ENCODE measurements at regions not wholly inside any gene's neighbourhood (a gene's known extent, or its start where the extent isn't known, plus 50 kb on each side); places are given as distances from the start of the nearest gene placed in this dataset.

GRCh38 chr4:180240670-180241069, 2002.5 kb upstream of the TENM3 start:
- no peak overlapping the region for H3K27ac ChIP-seq (ENCODE audit: low read depth in 1 of 2, low read length in 1 of 2)
- no peak overlapping the region for H3K4me3 ChIP-seq
- no peaks in the 10 kb centered on the region for H3K27me3 ChIP-seq (ENCODE audit: control insufficient read depth in 3 of 3, insufficient read depth in 3 of 3, low read length in 2 of 3)
- H3K4me1 ChIP-seq (ENCODE audit: control insufficient read depth in 5 of 5, insufficient read depth in 5 of 5, low read length in 5 of 5), result no peaks in the 10 kb centered on the region
- ATAC-seq (ENCODE audit: insufficient read depth, low FRiP score) (no peak), DNase-seq (no peak)
- WGBS, 2 donors, result 28 to 49% methylated on average over 2 of the region's 2 CpGs
- no peaks in the 10 kb centered on the region for H3K9me3 ChIP-seq (ENCODE audit: control insufficient read depth in 4 of 4, insufficient read depth in 3 of 4, low read length in 3 of 4)
- H3K36me3 ChIP-seq (ENCODE audit: control insufficient read depth in 4 of 4, insufficient read depth in 4 of 4, low read length in 4 of 4), result no peaks in the 10 kb centered on the region
- no peak overlapping the region for H3K9ac ChIP-seq (ENCODE audit: insufficient read depth in 1 of 2, low read length in 2 of 2)
- TF ChIP-seq, protein P1, sequence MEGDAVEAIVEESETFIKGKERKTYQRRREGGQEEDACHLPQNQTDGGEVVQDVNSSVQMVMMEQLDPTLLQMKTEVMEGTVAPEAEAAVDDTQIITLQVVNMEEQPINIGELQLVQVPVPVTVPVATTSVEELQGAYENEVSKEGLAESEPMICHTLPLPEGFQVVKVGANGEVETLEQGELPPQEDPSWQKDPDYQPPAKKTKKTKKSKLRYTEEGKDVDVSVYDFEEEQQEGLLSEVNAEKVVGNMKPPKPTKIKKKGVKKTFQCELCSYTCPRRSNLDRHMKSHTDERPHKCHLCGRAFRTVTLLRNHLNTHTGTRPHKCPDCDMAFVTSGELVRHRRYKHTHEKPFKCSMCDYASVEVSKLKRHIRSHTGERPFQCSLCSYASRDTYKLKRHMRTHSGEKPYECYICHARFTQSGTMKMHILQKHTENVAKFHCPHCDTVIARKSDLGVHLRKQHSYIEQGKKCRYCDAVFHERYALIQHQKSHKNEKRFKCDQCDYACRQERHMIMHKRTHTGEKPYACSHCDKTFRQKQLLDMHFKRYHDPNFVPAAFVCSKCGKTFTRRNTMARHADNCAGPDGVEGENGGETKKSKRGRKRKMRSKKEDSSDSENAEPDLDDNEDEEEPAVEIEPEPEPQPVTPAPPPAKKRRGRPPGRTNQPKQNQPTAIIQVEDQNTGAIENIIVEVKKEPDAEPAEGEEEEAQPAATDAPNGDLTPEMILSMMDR (IDR thresholded peaks at IDR 0.05; ENCODE audit: control extremely low read depth, extremely low read depth), result no peak

DNA sequence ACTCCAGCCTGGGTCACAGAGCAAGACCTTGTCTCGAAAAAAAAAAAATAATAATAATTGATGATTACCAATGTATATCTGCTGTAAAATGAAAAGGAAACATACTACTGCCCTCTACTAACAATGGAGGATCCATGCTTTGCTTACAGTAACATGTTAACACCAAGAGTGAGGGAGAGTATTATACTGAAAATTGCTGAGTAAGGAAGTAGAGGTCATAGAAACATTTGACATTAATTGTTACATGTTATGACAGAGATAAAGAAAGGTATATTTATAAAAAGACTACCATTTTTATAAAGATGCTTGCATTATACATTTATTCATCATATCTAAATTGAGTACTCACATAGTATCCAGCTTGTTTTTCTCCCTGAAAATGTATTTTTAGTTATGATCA, 1989.8 kb upstream of the TENM3 start:
- no peak overlapping the region for H3K4me3 ChIP-seq
- DNase-seq, result no peak
- H3K27me3 ChIP-seq (ENCODE audit: control insufficient read depth in 3 of 3, insufficient read depth in 3 of 3, low read length in 2 of 3), result no peaks in the 10 kb centered on the region
- H3K9ac ChIP-seq (ENCODE audit: insufficient read depth in 1 of 2, low read length in 2 of 2), result no peak overlapping the region
- 79 to 95% methylated on average over 1 of the region's 1 CpG for WGBS, 2 donors
- no peaks in the 10 kb centered on the region for H3K36me3 ChIP-seq (ENCODE audit: control insufficient read depth in 4 of 4, insufficient read depth in 4 of 4, low read length in 4 of 4)
- peaks cover 0 to 4% (median 0%) of the 10 kb centered on the region in 5 donors for H3K4me1 ChIP-seq (ENCODE audit: control insufficient read depth in 5 of 5, insufficient read depth in 5 of 5, low read length in 5 of 5)
- H3K27ac ChIP-seq (ENCODE audit: low read depth in 1 of 2, low read length in 1 of 2), result no peak overlapping the region
- TF ChIP-seq, protein P1 (IDR thresholded peaks at IDR 0.05; ENCODE audit: control extremely low read depth, extremely low read depth), result no peak
- H3K9me3 ChIP-seq (ENCODE audit: control insufficient read depth in 4 of 4, insufficient read depth in 3 of 4, low read length in 3 of 4), result no peaks in the 10 kb centered on the region
- ATAC-seq (ENCODE audit: insufficient read depth, low FRiP score), result no peak

GRCh38 chr4:180261346-180261745, 1981.9 kb upstream of the TENM3 start:
- no peak overlapping the region for H3K9ac ChIP-seq (ENCODE audit: insufficient read depth in 1 of 2, low read length in 2 of 2)
- no peaks in the 10 kb centered on the region for H3K36me3 ChIP-seq (ENCODE audit: control insufficient read depth in 4 of 4, insufficient read depth in 4 of 4, low read length in 4 of 4)
- no peaks in the 10 kb centered on the region for H3K27me3 ChIP-seq (ENCODE audit: control insufficient read depth in 3 of 3, insufficient read depth in 3 of 3, low read length in 2 of 3)
- peaks cover 0 to 1% (median 0%) of the 10 kb centered on the region in 4 donors for H3K9me3 ChIP-seq (ENCODE audit: control insufficient read depth in 4 of 4, insufficient read depth in 3 of 4, low read length in 3 of 4)
- H3K4me1 ChIP-seq (ENCODE audit: control insufficient read depth in 5 of 5, insufficient read depth in 5 of 5, low read length in 5 of 5), result no peaks in the 10 kb centered on the region
- DNase-seq (no peak), ATAC-seq (ENCODE audit: insufficient read depth, low FRiP score) (no peak)
- TF ChIP-seq, protein P1 (IDR thresholded peaks at IDR 0.05; ENCODE audit: control extremely low read depth, extremely low read depth), result no peak
- 61 to 64% methylated on average over 2 of the region's 2 CpGs for WGBS, 2 donors
- no peak overlapping the region for H3K27ac ChIP-seq (ENCODE audit: low read depth in 1 of 2, low read length in 1 of 2)
- H3K4me3 ChIP-seq, result no peak overlapping the region

- DNase-seq, result no peak
- H3K4me3 ChIP-seq, result no peak overlapping the region
- no peaks in the 10 kb centered on the region for H3K36me3 ChIP-seq (ENCODE audit: control insufficient read depth in 4 of 4, insufficient read depth in 4 of 4, low read length in 4 of 4)
- no peak overlapping the region for H3K9ac ChIP-seq (ENCODE audit: insufficient read depth in 1 of 2, low read length in 2 of 2)
- no peak for ATAC-seq (ENCODE audit: insufficient read depth, low FRiP score)
- TF ChIP-seq, protein P1 (IDR thresholded peaks at IDR 0.05; ENCODE audit: control extremely low read depth, extremely low read depth), result no peak
- no peaks in the 10 kb centered on the region for H3K27me3 ChIP-seq (ENCODE audit: control insufficient read depth in 3 of 3, insufficient read depth in 3 of 3, low read length in 2 of 3)
- H3K27ac ChIP-seq (ENCODE audit: low read depth in 1 of 2, low read length in 1 of 2), result no peak overlapping the region
- WGBS, 2 donors, result 81 to 86% methylated on average over 3 of the region's 3 CpGs
- no peaks in the 10 kb centered on the region for H3K4me1 ChIP-seq (ENCODE audit: control insufficient read depth in 5 of 5, insufficient read depth in 5 of 5, low read length in 5 of 5)
- no peaks in the 10 kb centered on the region for H3K9me3 ChIP-seq (ENCODE audit: control insufficient read depth in 4 of 4, insufficient read depth in 3 of 4, low read length in 3 of 4)
Measured at GRCh38 chr4:180280076-180280475, 1963.1 kb upstream of the TENM3 start.
